K562 (cell line): ENCODE measurements at regions not wholly inside any gene's neighbourhood (a gene's known extent, or its start where the extent isn't known, plus 50 kb on each side); places are given as distances from the start of the nearest gene placed in this dataset.

ENCODE experiments used
- ATF6 ChIP-seq: sonication (generic); formaldehyde crosslinking; IDR thresholded peaks from 2 replicates; pipeline ENCODE4 v1.4.0; 2020; ENCODE audit warnings: mild to moderate bottlenecking, missing genetic modification reagents
- DLX4 ChIP-seq: fragments of 250-450 bp; sonication (Bioruptor Pico); IDR thresholded peaks from 2 replicates; pipeline ENCODE4 v1.6.1; 2021; ENCODE audit warnings: mild to moderate bottlenecking
- FOXJ2 ChIP-seq: fragments of 200-800 bp; sonication (Bioruptor generic); IDR thresholded peaks from 2 replicates; pipeline ENCODE4 v1.6.1; 2016; ENCODE audit warnings: missing genetic modification characterization, missing compliant biosample characterization
- STAT6 ChIP-seq: sonication (generic); formaldehyde crosslinking; IDR thresholded peaks from 2 replicates; pipeline ENCODE4 v1.8.1; 2023; ENCODE audit warnings: mild to moderate bottlenecking, missing genetic modification reagents
- ZNF212 ChIP-seq: fragments of 450-650 bp; formaldehyde crosslinking; IDR thresholded peaks from 2 replicates; pipeline ENCODE4 v1.4.0; 2020; ENCODE audit warnings: mild to moderate bottlenecking

- TF ChIP-seq STAT6 (CRISPR knock-in tag) (no peak), DLX4 (CRISPR knock-in tag) (no peak), ATF6 (no peak), FOXJ2 (tag) (no peak), ZNF212 (CRISPR knock-in tag) (no peak)
- TF ChIP-seq, all 486 proteins: peak for 0
These were observed 112.1 kb upstream of the FGF3 start (continued) for GRCh38 chr11:69931060-69931910.
